ENCODE measurements at regions not wholly inside any gene's neighbourhood (a gene's known extent, or its start where the extent isn't known, plus 50 kb on each side); places are given as distances from the start of the nearest gene placed in this dataset.

GRCh38 chr13:65240773-65241172 lies 1989.4 kb downstream of the PCDH9 start:
- intact Hi-C loops (cut with micrococcal nuclease), result no loop called here
- BruUV-seq (replicated peaks), result no TSS peak
- ATAC-seq, result no peak
- no peaks in the 10 kb centered on the region for H3K4me1 ChIP-seq (ENCODE audit: control insufficient read depth in 1 of 2, insufficient read depth in 2 of 2, low read length in 2 of 2)
- no peak overlapping the region for H3K27ac ChIP-seq (ENCODE audit: low read depth, low read length)
- H3K79me2 ChIP-seq (ENCODE audit: insufficient read depth, low read length), result no peaks in the 10 kb centered on the region
- no peak overlapping the region for H3K9ac ChIP-seq (ENCODE audit: low read length)
- CTCF ChIA-PET, result no interaction called here
- H3K27me3 ChIP-seq (ENCODE audit: insufficient read depth, low read length), result no peaks in the 10 kb centered on the region
- POLR2A ChIA-PET, result no interaction called here
- H3K4me3 ChIP-seq (replicated peaks in 1 of 2; ENCODE audit: low read depth in 1 of 2, low read length in 2 of 2), result no peak overlapping the region
- no peaks in the 10 kb centered on the region for H4K20me1 ChIP-seq (ENCODE audit: insufficient read depth)
- no peak for DNase-seq (ENCODE audit: low read depth, low spot score)
- H3K4me2 ChIP-seq (ENCODE audit: low read length), result no peak overlapping the region
- no peaks in the 10 kb centered on the region; a peak in 1 of 4 replicates for H3K9me3 ChIP-seq (ENCODE audit: control insufficient read depth in 1 of 2, insufficient read depth in 1 of 2, low read depth in 1 of 2, low read length in 2 of 2)
- no peak overlapping the region for H2AFZ ChIP-seq (ENCODE audit: low read depth, low read length, poor library complexity, severe bottlenecking)
- RAD21 ChIA-PET (ENCODE audit: low non-redundant PET in 1 of 2, low total read pairs in 2 of 2, uncharacterized antibody in 2 of 2, unreplicated experiment in 2 of 2), result no interaction called here
- H3K9me2 ChIP-seq (ENCODE audit: insufficient read depth), result no peaks in the 10 kb centered on the region
- no peaks in the 10 kb centered on the region for H3K36me3 ChIP-seq (ENCODE audit: control insufficient read depth in 1 of 2, insufficient read depth in 2 of 2, low read length in 2 of 2)
- TF ChIP-seq ZNF274 (IDR thresholded peaks at IDR 0.05; ENCODE audit: low read depth, low read length), result no peak
- TF ChIP-seq ELF1 (IDR thresholded peaks at IDR 0.05; ENCODE audit: borderline replicate concordance, low read depth), result no peak
- TF ChIP-seq JUND (IDR thresholded peaks at IDR 0.05), result no peak
- no peak for TF ChIP-seq SP1 (IDR thresholded peaks at IDR 0.05; ENCODE audit: low read depth)
- no peak for TF ChIP-seq POLR2A (IDR thresholded peaks at IDR 0.05; ENCODE audit: borderline replicate concordance, extremely low read depth, insufficient read depth, insufficient read length)
- TF ChIP-seq YY1 (IDR thresholded peaks at IDR 0.05; ENCODE audit: extremely low read depth, insufficient replicate concordance, low read depth, low read length), result no peak
- TF ChIP-seq, protein P1, sequence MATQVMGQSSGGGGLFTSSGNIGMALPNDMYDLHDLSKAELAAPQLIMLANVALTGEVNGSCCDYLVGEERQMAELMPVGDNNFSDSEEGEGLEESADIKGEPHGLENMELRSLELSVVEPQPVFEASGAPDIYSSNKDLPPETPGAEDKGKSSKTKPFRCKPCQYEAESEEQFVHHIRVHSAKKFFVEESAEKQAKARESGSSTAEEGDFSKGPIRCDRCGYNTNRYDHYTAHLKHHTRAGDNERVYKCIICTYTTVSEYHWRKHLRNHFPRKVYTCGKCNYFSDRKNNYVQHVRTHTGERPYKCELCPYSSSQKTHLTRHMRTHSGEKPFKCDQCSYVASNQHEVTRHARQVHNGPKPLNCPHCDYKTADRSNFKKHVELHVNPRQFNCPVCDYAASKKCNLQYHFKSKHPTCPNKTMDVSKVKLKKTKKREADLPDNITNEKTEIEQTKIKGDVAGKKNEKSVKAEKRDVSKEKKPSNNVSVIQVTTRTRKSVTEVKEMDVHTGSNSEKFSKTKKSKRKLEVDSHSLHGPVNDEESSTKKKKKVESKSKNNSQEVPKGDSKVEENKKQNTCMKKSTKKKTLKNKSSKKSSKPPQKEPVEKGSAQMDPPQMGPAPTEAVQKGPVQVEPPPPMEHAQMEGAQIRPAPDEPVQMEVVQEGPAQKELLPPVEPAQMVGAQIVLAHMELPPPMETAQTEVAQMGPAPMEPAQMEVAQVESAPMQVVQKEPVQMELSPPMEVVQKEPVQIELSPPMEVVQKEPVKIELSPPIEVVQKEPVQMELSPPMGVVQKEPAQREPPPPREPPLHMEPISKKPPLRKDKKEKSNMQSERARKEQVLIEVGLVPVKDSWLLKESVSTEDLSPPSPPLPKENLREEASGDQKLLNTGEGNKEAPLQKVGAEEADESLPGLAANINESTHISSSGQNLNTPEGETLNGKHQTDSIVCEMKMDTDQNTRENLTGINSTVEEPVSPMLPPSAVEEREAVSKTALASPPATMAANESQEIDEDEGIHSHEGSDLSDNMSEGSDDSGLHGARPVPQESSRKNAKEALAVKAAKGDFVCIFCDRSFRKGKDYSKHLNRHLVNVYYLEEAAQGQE (IDR thresholded peaks at IDR 0.05; ENCODE audit: low read depth), result no peak
- TF ChIP-seq CEBPB (IDR thresholded peaks at IDR 0.05; ENCODE audit: low read depth), result no peak
- TF ChIP-seq TCF7L2 (IDR thresholded peaks at IDR 0.05; ENCODE audit: borderline replicate concordance, extremely low read depth, insufficient read depth, insufficient read length), result no peak

All from HCT116 (cell line).